ENCODE measurements at regions not wholly inside any gene's neighbourhood (a gene's known extent, or its start where the extent isn't known, plus 50 kb on each side); places are given as distances from the start of the nearest gene placed in this dataset.

GRCh38 chr1:182274618-182275017, 117.0 kb downstream of the GLUL start:
- no peaks in the 10 kb centered on the region for H3K4me1 ChIP-seq (ENCODE audit: control insufficient read depth, insufficient read depth, low read length)
- TF ChIP-seq ZBTB44 (tag by site-specific recombination; IDR thresholded peaks at IDR 0.05): no peak
- no peak for TF ChIP-seq ZNF404 (tag by site-specific recombination; IDR thresholded peaks at IDR 0.05)
- TF ChIP-seq KLF1 (tag by site-specific recombination; IDR thresholded peaks at IDR 0.05): no peak
- no peak for TF ChIP-seq GFI1B (tag by site-specific recombination; IDR thresholded peaks at IDR 0.05)
- no peak for TF ChIP-seq ZNF785 (tag by site-specific recombination; IDR thresholded peaks at IDR 0.05)
- no peak for TF ChIP-seq ZNF221 (tag by site-specific recombination; IDR thresholded peaks at IDR 0.05; ENCODE audit: borderline replicate concordance)
- H3K27ac ChIP-seq (ENCODE audit: extremely low read depth, low read depth, low read length): no peak overlapping the region
- no peaks in the 10 kb centered on the region for H3K36me3 ChIP-seq (ENCODE audit: control insufficient read depth in 2 of 2, insufficient read depth in 1 of 2, low read length in 2 of 2)
- ChIA-PET POLR2A (interaction anchor here (0.6 kb wide), 1 partner anchor 117 kb away, joined by 5 read pairs; the partner anchor contains the start of gene GLUL), CTCF (no interaction called here)
- H3K9me3 ChIP-seq (ENCODE audit: control insufficient read depth, insufficient read depth, low read depth, low read length): no peaks in the 10 kb centered on the region
- H3K4me3 ChIP-seq (ENCODE audit: low read depth, low read length): no peak overlapping the region

- no peak overlapping the region for H3K27ac ChIP-seq (ENCODE audit: extremely low read depth, low read depth, low read length)
- no peak overlapping the region for H3K4me3 ChIP-seq (ENCODE audit: low read depth, low read length)
- no peaks in the 10 kb centered on the region for H3K4me1 ChIP-seq (ENCODE audit: control insufficient read depth, insufficient read depth, low read length)
- ChIA-PET POLR2A (interaction anchor here (1.0 kb wide), 1 partner anchor 13 kb away, joined by 3 read pairs; no protein-coding TSS in a partner anchor), CTCF (interaction anchor here (1.2 kb wide), 1 partner anchor 10 kb away, joined by 3 read pairs; no protein-coding TSS in a partner anchor)
- no peaks in the 10 kb centered on the region for H3K36me3 ChIP-seq (ENCODE audit: control insufficient read depth in 2 of 2, insufficient read depth in 1 of 2, low read length in 2 of 2)
- H3K9me3 ChIP-seq (ENCODE audit: control insufficient read depth, insufficient read depth, low read depth, low read length): no peaks in the 10 kb centered on the region
- no peak for TF ChIP-seq ZSCAN18 (tag by site-specific recombination; IDR thresholded peaks at IDR 0.05)
- no peak for TF ChIP-seq FEZF1 (tag by site-specific recombination; IDR thresholded peaks at IDR 0.05)
- no peak for TF ChIP-seq SCRT2 (tag by site-specific recombination; IDR thresholded peaks at IDR 0.05)
- TF ChIP-seq GFI1B (tag by site-specific recombination; IDR thresholded peaks at IDR 0.05): no peak
- no peak for TF ChIP-seq ZNF654 (tag by site-specific recombination; IDR thresholded peaks at IDR 0.05; ENCODE audit: low read depth)
- no peak for TF ChIP-seq KLF10 (tag by site-specific recombination; IDR thresholded peaks at IDR 0.05)
- TF ChIP-seq ZNF148 (tag by site-specific recombination; IDR thresholded peaks at IDR 0.05; ENCODE audit: borderline replicate concordance): no peak
- no peak for TF ChIP-seq ZNF366 (tag by site-specific recombination; conservative IDR thresholded peaks at IDR 0.05)
- no peak for TF ChIP-seq ZNF202 (tag by site-specific recombination; IDR thresholded peaks at IDR 0.05; ENCODE audit: borderline replicate concordance)
- no peak for TF ChIP-seq ZNF155 (tag by site-specific recombination; IDR thresholded peaks at IDR 0.05)
- no peak for TF ChIP-seq KLF1 (tag by site-specific recombination; IDR thresholded peaks at IDR 0.05)
- TF ChIP-seq ZNF747 (tag by site-specific recombination; IDR thresholded peaks at IDR 0.05): no peak
- no peak for TF ChIP-seq ZBTB44 (tag by site-specific recombination; IDR thresholded peaks at IDR 0.05)
- TF ChIP-seq ZBTB7A (tag by site-specific recombination; IDR thresholded peaks at IDR 0.05; ENCODE audit: low read depth): no peak
- TF ChIP-seq ZNF658 (tag by site-specific recombination; IDR thresholded peaks at IDR 0.05): no peak
These were observed 120.9 kb downstream of the GLUL start for GRCh38 chr1:182270731-182271130.

Measured in HEK293 (cell line).